Trophoblast cell (in vitro differentiated cells and primary cell): ENCODE measurements at regions not wholly inside any gene's neighbourhood (a gene's known extent, or its start where the extent isn't known, plus 50 kb on each side); places are given as distances from the start of the nearest gene placed in this dataset.

ENCODE experiments used
- DNase-seq, 2 donors: peaks; one replicate each; pipeline ENCODE4 v3.0.0-alpha.2; 2016
- H2AFZ ChIP-seq: 2 replicates; pipeline ENCODE4 v1.6.1; 2013; ENCODE audit warnings: low read length, moderate library complexity, mild to moderate bottlenecking; ENCODE audit not compliant: insufficient read depth, poor library complexity
- H2AK5ac ChIP-seq: 2 replicates; pipeline ENCODE4 v1.6.1; 2013; ENCODE audit warnings: mild to moderate bottlenecking, low read length
- H2BK120ac ChIP-seq: 2 replicates; pipeline ENCODE4 v1.6.1; 2013; ENCODE audit warnings: low read length, mild to moderate bottlenecking, moderate library complexity; ENCODE audit not compliant: insufficient read depth, poor library complexity
- H2BK12ac ChIP-seq: 2 replicates; pipeline ENCODE4 v1.6.1; 2013; ENCODE audit warnings: mild to moderate bottlenecking, low read length, moderate library complexity
- H2BK5ac ChIP-seq: 2 replicates; pipeline ENCODE4 v1.6.1; 2013; ENCODE audit warnings: low read length, low read depth, moderate library complexity, mild to moderate bottlenecking; ENCODE audit not compliant: poor library complexity
- H3K14ac ChIP-seq: 2 replicates; pipeline ENCODE4 v1.6.1; 2013; ENCODE audit warnings: mild to moderate bottlenecking, low read length
- H3K18ac ChIP-seq: 2 replicates; pipeline ENCODE4 v1.6.1; 2013; ENCODE audit warnings: mild to moderate bottlenecking, low read length
- H3K23ac ChIP-seq: 2 replicates; pipeline ENCODE4 v1.6.1; 2013; ENCODE audit warnings: low read length
- H3K27ac ChIP-seq: 2 replicates; pipeline ENCODE4 v1.5.1; 2013; ENCODE audit warnings: low read depth, mild to moderate bottlenecking, inconsistent platforms, low read length, moderate library complexity
- H3K27me3 ChIP-seq: 2 replicates; pipeline ENCODE4 v1.6.1; 2013; ENCODE audit warnings: inconsistent platforms, mild to moderate bottlenecking, low read length, moderate library complexity; ENCODE audit not compliant: insufficient read depth
- H3K36me3 ChIP-seq, 2 experiments: 1 replicate in 1 of 2; 2 replicates in 1 of 2; pipeline ENCODE4 v1.6.1; 2013; ENCODE audit warnings: low read length in 2 of 2, mild to moderate bottlenecking in 2 of 2, moderate library complexity in 1 of 2; ENCODE audit not compliant: insufficient read depth in 2 of 2, control insufficient read depth in 1 of 2
- H3K4ac ChIP-seq: 2 replicates; pipeline ENCODE4 v1.6.1; 2013; ENCODE audit warnings: low read depth, mild to moderate bottlenecking, low read length, moderate library complexity
- H3K4me1 ChIP-seq, 2 experiments: 1 replicate in 1 of 2; 2 replicates in 1 of 2; pipeline ENCODE4 v1.6.1; 2013; ENCODE audit warnings: low read length in 2 of 2, mild to moderate bottlenecking in 2 of 2, moderate library complexity in 1 of 2; ENCODE audit not compliant: insufficient read depth in 2 of 2, control insufficient read depth in 1 of 2
- H3K4me2 ChIP-seq: 2 replicates; pipeline ENCODE4 v1.6.1; 2013; ENCODE audit warnings: inconsistent platforms, mild to moderate bottlenecking, low read length, moderate library complexity
- H3K4me3 ChIP-seq: 2 replicates; pipeline ENCODE4 v1.5.1; 2013; ENCODE audit warnings: mild to moderate bottlenecking, low read depth, low read length, inconsistent platforms
- H3K79me1 ChIP-seq: one replicate; pipeline ENCODE4 v1.6.1; 2013; ENCODE audit warnings: low read length
- H3K79me2 ChIP-seq: 2 replicates; pipeline ENCODE4 v1.6.1; 2013; ENCODE audit warnings: low read length, mild to moderate bottlenecking; ENCODE audit not compliant: control insufficient read depth, insufficient read depth, poor library complexity
- H3K9ac ChIP-seq: 2 replicates; pipeline ENCODE4 v1.6.1; 2013; ENCODE audit warnings: mild to moderate bottlenecking, low read length
- H3K9me3 ChIP-seq: 2 replicates; pipeline ENCODE4 v1.6.1; 2013; ENCODE audit warnings: low read depth, mild to moderate bottlenecking, control low read depth, inconsistent platforms, low read length; ENCODE audit not compliant: insufficient read depth
- H4K12ac ChIP-seq: 2 replicates; pipeline ENCODE4 v1.6.1; 2013; ENCODE audit warnings: low read depth, mild to moderate bottlenecking, low read length, moderate library complexity
- H4K8ac ChIP-seq: 2 replicates; pipeline ENCODE4 v1.6.1; 2013; ENCODE audit warnings: low read depth, mild to moderate bottlenecking, low read length, moderate library complexity
- H4K91ac ChIP-seq: one replicate; pipeline ENCODE4 v1.6.1; 2013; ENCODE audit warnings: low read depth, mild to moderate bottlenecking, low read length, moderate library complexity
- WGBS: extraction: QIAGEN DNeasy Blood & Tissue Kit; methylation state at CpG from one replicate; pipeline ENCODE4 v1.1.7; 2013; ENCODE audit warnings: missing lambda C conversion rate; ENCODE audit not compliant: insufficient read length, insufficient coverage; ENCODE audit errors: extremely low coverage; 5-methylcytosine and 5-hydroxymethylcytosine counted together

GRCh38 chrX:40474645-40475044, 106.1 kb upstream of the ATP6AP2 start:
- Histone ChIP-seq H3K4ac (no peak overlapping the region), H3K9me3 (no peaks in the 10 kb centered on the region), H4K91ac (peak overlapping the region; percentile 2), H3K18ac (no peak overlapping the region), H3K4me1 (peaks cover 13 to 29% of the 10 kb centered on the region in 2 experiments), H2AFZ (no peak overlapping the region), H4K12ac (no peak overlapping the region), H3K27ac (peak overlapping the region; percentile 70), H4K8ac (no peak overlapping the region), H3K4me3 (no peak overlapping the region), H3K14ac (peak overlapping the region; percentile 57), H2BK12ac (peak overlapping the region; percentile 78), H3K79me2 (no peaks in the 10 kb centered on the region), H2BK120ac (peak overlapping the region; percentile 20), H3K4me2 (peak overlapping the region; percentile 51), H2AK5ac (peak overlapping the region; percentile 59), H3K9ac (no peak overlapping the region), H3K27me3 (no peaks in the 10 kb centered on the region), H3K36me3 (no peaks in the 10 kb centered on the region), H2BK5ac (peak overlapping the region; percentile 31), H3K23ac (no peak overlapping the region), H3K79me1 (peaks cover 10% of the 10 kb centered on the region)
- no CpG with 5 or more reads among the region's 9 CpGs for WGBS
- DNase-seq: no peak

DNA sequence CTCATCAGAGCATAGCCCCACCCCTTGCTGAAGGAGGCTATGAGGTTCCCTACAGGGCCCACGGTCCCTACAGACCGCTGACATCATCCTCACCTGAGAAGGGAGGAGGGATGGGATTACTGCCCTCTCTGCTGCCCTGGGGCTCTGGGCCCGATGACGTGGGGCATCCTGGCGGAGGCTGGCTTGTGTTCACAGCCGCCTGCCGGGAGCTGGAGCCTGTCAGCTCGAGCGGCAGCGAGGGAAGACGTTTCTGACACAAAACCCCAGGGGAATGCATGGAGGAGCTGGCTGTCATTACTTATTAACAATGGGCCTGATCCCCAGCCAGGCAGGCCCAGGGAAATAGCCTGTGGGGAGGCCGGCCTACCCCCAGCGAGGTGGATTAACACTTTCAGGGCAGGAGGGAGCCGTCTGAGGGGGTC, 106.6 kb upstream of the ATP6AP2 start:
- Histone ChIP-seq H3K14ac (no peak overlapping the region), H4K12ac (no peak overlapping the region), H3K18ac (no peak overlapping the region), H2AK5ac (no peak overlapping the region), H3K27me3 (no peaks in the 10 kb centered on the region), H3K4me2 (peak overlapping the region; percentile 51), H3K4me1 (peaks cover 13 to 29% of the 10 kb centered on the region in 2 experiments), H3K4ac (no peak overlapping the region), H2AFZ (no peak overlapping the region), H2BK12ac (no peak overlapping the region), H2BK120ac (no peak overlapping the region), H4K8ac (no peak overlapping the region), H4K91ac (no peak overlapping the region), H2BK5ac (peak overlapping the region; percentile 52), H3K23ac (no peak overlapping the region), H3K9me3 (no peaks in the 10 kb centered on the region), H3K27ac (peak overlapping the region; percentile 70), H3K4me3 (no peak overlapping the region), H3K36me3 (no peaks in the 10 kb centered on the region), H3K79me1 (peaks cover 10% of the 10 kb centered on the region), H3K79me2 (no peaks in the 10 kb centered on the region), H3K9ac (no peak overlapping the region)
- peak in 1 of 2 donors; percentile 52 for DNase-seq
- no CpG with 5 or more reads among the region's 14 CpGs for WGBS

DNA sequence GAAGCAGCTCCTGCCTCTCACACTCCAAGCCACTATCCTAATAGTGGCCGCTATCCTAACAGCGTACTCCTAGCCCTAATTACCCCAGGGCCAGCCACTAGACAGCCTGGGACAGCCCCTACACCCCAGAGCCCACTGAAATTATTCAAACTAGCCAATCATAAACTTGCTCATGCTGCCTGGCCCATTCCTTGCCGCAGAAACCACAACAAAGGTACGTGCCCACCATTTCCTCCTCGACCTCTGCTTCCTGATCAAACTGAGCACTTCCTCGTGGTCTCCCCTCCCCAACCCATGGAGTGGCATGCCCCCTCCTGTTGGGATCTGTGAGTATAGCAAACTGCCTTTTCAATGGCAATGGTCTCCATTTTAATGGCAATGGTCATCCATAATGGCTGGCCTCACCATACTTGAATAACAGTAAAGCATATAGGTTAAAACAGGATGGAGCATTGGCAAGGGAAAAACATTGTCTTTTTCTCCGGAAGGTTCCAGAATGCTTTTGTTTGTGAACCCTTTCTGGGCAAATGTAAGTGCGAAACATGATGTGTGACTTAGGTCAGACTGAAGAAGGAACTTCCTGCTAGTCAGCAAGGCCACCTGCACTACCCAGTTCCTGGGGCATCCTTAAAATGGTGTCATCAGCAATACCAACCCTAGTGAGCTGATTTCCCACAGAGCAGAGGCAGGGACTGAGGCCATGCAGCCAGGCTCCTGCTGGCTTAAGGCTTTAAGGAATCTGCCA, 107.1 kb upstream of the ATP6AP2 start:
- H3K4me1 ChIP-seq: peaks cover 13 to 29% of the 10 kb centered on the region in 2 experiments
- H4K12ac ChIP-seq: no peak overlapping the region
- H4K8ac ChIP-seq: no peak overlapping the region
- H2BK12ac ChIP-seq: peak overlapping the region; percentile 97
- no peaks in the 10 kb centered on the region for H3K36me3 ChIP-seq
- H3K79me2 ChIP-seq: no peaks in the 10 kb centered on the region
- peak overlapping the region; percentile 58 for H3K27ac ChIP-seq
- no peak overlapping the region for H3K23ac ChIP-seq
- no peak overlapping the region for H3K4ac ChIP-seq
- H4K91ac ChIP-seq: peak overlapping the region; percentile 66
- H3K9me3 ChIP-seq: no peaks in the 10 kb centered on the region
- no peak overlapping the region for H3K9ac ChIP-seq
- peak overlapping the region; percentile 84 for H2AK5ac ChIP-seq
- peak overlapping the region; percentile 55 for H2BK120ac ChIP-seq
- no CpG with 5 or more reads among the region's 8 CpGs for WGBS
- peaks cover 10% of the 10 kb centered on the region for H3K79me1 ChIP-seq
- no peak for DNase-seq
- peak overlapping the region; percentile 82 for H3K18ac ChIP-seq
- peak overlapping the region; percentile 64 for H3K14ac ChIP-seq
- peak overlapping the region; percentile 74 for H2BK5ac ChIP-seq
- no peak overlapping the region for H2AFZ ChIP-seq
- no peak overlapping the region for H3K4me3 ChIP-seq
- peak overlapping the region; percentile 25 for H3K4me2 ChIP-seq
- H3K27me3 ChIP-seq: no peaks in the 10 kb centered on the region

- Histone ChIP-seq H3K4ac (no peak overlapping the region), H3K36me3 (no peaks in the 10 kb centered on the region), H3K79me2 (no peaks in the 10 kb centered on the region), H3K4me2 (peak overlapping the region; percentile 52), H4K91ac (no peak overlapping the region), H2AK5ac (no peak overlapping the region), H3K27me3 (no peaks in the 10 kb centered on the region), H2BK120ac (peak overlapping the region; percentile 55), H3K4me3 (no peak overlapping the region), H3K79me1 (peaks cover 10% of the 10 kb centered on the region), H3K4me1 (peaks cover 13 to 29% of the 10 kb centered on the region in 2 experiments), H2AFZ (no peak overlapping the region), H3K9ac (no peak overlapping the region), H3K14ac (no peak overlapping the region), H3K18ac (no peak overlapping the region), H3K27ac (no peak overlapping the region), H4K12ac (no peak overlapping the region), H2BK5ac (no peak overlapping the region), H3K23ac (no peak overlapping the region), H3K9me3 (no peaks in the 10 kb centered on the region), H2BK12ac (peak overlapping the region; percentile 13), H4K8ac (no peak overlapping the region)
- DNase-seq: peak; percentile 38 to 58
- WGBS: no CpG with 5 or more reads among the region's 16 CpGs
Observed at GRCh38 chrX:40471965-40472648, 108.7 kb upstream of the ATP6AP2 start.
